Activated T-cell treated with anti-CD3 and anti-CD28 coated beads, Interleukin-2, amount 50 U/mL, for 1 hour (primary cell): ENCODE measurements at regions not wholly inside any gene's neighbourhood (a gene's known extent, or its start where the extent isn't known, plus 50 kb on each side); places are given as distances from the start of the nearest gene placed in this dataset.

ENCODE experiments used
- DNase-seq: peaks from one replicate; pipeline ENCODE4 v3.0.0-alpha.2; 2020

DNA sequence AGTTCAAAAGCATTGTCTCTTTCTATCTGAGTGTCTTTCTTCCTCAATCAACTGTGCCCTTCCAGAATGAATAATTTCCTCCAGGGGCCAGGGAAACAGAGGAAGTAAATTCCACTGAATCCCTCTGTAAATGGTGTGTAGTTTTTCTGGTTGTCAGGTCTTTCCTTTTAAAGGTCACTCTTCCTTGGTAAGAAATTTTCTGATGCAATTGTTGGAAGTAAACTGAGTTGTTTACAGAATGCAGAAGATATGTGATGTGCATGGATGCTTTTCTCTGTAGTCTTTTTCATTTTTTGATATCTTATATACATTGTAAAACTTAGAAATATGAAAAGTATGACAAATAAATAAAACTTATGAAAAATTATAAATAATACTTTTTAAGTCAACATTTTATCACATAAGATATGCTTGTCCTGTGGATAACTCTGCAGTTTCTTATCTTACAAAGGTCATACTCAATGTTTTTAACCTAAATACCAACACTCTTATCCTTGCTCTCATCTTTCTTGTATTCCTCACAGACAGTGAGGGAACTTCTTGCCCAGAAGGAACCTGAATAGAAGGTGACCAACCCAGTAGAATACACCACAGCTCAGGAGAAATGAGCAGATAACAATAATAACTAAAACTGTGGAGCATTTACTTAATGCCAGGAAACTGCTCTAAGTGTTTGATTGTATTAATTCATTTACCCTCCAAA, 234.5 kb downstream of the METTL4 start:
- no peak for DNase-seq

DNA sequence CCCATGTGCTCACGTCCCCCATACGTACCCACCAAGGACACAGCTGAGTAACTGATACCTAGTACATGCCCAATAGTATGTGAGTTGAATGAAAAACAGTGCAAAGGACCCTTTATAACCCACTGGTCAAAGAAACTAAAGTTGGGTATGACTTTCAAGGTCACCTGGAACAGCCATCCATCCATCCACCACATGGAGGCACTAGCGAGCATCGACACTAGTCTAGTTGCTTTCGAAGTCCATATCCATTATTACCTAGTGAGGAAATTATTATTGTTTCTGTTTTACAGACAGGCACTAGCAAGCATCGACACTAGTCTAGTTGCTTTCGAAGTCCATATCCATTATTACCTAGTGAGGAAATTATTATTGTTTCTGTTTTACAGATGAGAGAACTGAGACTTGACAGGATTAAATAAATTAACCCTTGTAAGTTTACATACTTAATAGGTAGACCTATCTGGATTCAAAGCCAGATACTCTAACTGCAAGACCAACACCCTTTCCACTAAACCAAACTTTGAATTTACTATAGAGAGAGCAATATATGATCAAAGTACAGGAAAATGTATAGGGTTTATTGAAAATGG, 233.7 kb downstream of the METTL4 start:
- peak; percentile 19 for DNase-seq

DNA sequence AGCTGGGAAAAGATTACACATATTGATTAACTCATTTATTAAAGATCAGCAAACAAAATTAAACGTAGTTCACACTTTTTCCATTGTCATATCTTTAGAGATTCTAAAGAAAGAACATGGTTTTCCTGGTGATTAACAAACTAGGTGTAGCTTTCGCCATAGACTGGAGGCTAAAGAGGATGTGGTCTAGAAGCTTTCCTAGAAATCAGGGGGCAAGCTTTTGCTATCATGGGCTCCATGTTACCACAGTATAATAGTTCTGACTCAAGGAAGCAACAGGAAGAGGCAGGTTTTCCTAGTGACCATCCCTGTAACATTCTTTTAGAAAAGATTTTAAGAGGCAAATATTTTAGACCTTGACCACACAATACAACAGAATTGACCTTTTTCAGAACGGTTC, 232.7 kb downstream of the METTL4 start:
- no peak for DNase-seq

DNA sequence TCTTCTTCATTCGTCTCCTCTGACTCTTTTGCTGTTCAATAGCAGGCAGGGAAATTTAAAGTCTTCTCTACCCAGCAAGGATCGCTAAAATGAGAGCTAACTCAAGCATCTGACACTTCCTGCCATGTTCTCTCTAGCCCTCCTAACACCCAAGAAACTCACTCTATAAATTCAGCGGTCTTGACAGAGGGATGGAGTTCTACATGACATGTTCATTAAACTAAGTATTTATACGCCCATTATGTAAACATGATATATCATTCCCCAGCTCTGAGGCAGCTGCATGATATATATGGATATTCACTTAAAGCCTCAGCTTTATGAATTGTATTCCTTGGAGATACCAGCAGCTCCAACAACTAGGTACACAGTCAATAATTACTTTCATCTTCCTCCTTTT, 231.0 kb downstream of the METTL4 start:
- DNase-seq = no peak

DNA sequence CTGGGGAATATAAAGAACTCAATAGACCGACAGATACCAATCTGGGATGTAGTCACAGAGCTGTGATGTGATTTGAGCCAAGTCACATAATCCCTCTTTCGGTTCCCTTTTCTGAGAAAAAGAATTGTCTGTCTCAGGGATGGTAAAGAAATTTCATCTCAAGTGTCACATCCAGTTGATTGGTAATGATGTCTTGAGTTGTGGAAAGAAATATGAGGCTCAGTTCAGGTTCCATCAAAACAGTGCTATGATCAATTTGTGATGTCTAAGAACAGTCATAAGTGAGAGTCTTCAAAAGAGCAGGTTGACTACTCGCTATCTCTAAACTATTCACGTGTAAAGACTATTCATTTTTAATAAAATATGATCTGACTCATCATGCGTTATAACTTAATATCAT, 223.3 kb downstream of the METTL4 start:
- no peak for DNase-seq

DNA sequence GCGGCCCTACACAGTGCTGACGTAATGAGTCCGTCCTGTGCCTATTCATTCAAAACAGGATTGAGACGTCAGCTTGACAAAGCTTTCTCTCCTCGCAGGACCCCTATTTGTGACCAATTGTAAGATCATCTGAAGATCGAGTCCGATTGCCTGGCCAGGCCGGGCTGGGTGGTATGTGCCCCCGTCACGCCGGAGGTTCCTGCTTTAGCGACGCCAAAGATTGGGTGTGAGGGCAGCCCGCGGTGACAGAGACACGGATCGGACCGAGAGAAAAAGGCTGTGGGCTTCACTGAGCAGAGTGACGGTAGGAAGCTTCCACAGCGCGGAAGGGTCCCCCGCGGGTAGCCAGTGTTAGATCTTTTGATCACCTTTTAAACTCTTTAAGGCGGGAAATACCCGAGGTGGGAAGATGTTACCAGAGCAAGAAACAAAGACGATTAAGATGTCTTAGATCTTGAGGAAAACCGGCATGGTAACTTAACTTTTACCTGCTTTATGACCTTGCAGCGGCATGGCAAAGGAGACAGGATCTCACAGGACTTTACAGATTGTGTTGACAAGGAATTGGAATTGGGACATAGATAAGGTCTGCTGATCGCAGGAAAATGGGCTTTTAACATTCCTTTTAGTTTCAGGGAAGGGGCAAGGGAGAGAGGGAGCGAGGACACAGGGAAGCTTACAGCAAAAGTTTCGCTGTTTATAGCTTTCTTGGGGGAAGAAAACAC, 220.0 kb downstream of the METTL4 start:
- no peak for DNase-seq

DNA sequence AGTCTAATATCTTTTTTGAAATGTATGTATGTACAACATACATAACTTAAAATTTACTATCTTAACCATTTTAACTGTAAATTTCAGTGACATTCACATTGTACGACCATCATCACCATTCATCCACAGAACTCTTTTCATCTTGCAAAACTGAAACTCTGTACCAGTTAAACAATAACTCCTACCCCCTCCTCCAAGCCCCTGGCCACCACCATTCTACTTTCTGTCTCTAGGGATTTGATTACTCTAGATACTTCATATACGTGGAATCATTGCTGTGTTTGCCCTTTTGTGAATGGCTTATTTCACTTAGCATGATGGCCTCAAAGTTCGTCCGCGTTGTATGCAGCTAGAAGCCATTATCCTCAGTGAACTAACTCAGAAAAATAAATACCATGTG, 217.0 kb downstream of the METTL4 start:
- no peak for DNase-seq

DNA sequence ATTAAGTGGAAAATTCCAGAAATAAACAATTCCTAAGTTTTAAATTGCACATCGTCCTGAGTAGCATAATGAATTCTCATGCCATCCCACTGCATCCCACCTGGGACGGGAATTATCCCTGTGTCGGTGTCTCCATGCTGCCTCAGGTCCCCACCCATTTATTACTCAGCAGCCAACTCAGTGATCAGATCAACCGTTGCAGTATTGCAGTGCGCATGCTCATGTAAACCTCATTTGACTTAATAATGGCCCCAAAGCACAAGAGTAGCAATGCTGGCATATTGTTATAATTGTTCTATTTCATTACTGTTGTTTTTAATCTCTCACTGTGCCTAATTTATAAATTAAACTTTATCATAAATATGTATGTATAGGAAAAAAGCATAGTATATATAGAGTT, 214.4 kb downstream of the METTL4 start:
- DNase-seq = no peak

DNA sequence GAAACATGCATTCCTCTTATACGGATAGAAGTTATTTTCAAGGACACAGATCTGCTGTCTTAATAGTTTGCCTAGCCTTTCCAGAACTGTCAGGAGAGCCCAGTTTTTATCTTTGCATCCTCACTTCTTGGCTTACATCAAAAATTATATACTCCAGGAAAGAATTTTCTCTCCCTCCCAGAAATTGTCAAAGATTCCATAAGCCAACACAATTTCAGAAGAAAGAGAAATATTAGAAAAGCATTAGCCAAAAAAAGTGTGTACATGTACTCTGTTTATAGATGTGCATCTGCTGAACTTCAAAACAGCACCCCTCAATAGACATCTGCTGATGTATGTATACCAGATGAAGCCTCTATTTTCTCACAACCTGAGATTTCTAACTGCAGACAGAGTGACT, 210.4 kb downstream of the METTL4 start:
- no peak for DNase-seq

DNA sequence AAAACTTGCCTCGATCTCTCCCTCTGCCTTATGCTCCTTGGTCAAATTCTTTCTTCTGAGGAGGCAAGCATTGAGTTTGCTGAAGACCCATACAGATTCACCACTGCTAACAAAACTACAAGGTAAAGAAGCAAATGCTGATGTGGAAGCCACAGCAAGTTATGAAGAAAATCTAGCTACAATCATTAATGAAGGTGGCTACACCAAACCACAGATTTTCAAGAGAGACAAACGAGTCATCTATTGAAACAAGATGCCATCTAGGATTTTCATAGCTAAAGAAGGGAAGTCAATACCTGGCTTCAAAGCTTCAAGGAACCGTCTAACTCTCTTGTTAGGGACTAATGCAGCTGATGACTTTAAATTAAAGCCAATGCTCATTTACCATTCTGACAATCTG, 203.2 kb downstream of the METTL4 start:
- DNase-seq = no peak

DNA sequence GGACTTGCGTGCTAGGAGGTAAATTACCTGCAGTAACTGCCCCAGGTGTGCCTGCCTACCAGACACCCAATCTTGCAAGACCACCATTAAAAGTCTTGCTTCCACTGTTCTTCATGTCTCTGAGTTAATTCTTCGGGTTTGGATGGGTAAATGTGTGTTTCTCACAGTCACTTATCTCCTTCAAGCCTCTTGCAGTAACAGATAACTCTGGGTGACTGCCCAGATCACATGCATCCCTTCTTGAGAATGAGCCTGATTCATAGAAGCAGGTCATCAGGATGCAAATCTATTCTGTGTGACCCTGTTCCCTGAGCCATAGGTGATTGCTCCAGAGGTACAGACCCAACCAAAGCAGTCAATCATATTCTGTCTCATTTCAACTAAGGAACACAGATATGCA, 194.6 kb downstream of the METTL4 start:
- DNase-seq = no peak

DNA sequence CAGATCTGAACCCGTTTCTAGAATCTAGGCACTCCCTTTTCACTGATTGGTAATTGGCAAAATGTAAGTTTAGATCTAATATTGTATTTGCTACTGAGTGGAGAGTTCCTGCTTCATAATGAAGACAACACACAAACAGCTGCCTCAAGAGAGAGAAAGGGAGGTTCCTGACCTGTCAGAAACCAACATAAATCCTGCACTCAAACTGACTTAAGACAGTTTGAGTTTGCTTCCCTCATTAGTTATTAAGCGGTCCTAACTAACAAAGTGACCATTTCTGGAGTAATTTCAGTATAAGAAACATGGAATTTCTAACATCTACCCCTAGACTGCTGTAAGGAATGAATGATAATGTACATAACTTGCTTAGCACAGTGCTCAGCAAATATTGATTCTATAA, 191.2 kb downstream of the METTL4 start:
- DNase-seq = no peak

DNA sequence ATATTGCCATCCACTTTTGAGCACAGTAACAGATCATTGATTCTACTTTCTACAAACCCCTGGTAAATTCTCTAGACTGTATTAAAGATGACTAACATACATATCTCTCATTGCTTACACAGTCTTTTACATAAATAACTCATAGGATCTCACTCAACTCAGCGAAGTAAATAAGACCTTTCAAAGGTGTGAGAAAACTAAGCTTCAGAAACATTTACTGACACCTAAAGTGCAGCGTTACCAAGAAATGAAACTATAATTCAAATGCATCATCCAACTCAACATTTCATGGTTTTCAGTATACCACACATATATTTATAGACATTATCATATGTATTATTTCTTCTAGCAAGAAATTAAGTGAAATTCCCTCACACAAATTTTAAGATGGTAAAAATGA, 189.8 kb downstream of the METTL4 start:
- DNase-seq = no peak

DNA sequence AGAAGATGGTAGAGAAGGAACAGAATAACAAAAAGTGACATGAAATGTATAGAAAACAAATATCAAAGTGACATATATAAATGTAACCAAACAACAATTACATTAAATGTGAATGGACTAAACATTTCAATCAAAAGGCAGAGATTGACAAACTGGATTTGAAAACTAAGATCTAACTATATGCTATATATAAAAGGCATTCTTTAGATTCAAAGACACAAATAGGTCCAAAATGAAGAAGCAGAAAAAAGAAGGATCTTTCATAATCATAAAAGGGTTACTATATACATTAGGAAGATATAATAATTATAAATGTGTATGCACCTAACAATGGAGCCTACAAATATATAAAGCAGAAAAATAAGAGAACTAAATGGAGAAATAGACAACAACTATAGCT, 183.7 kb downstream of the METTL4 start:
- DNase-seq = no peak

DNA sequence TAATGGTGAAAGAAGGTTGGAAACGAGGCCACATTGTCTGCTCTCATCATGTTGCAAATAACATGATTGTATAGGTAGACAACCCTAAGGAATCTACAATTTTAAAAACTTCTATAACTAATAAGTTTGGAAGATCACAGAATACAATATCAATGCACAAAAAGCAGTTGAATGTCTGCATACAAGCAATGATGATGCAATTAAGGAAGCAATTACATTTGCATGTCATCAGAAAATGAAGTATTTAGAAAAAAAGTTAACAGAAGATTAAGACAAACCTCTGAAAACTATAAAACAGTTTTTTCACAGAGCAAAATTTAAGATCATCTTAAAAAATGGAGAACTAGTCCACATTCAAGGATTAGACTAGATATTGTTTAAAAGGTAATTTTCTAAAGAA, 181.1 kb downstream of the METTL4 start:
- DNase-seq = no peak

DNA sequence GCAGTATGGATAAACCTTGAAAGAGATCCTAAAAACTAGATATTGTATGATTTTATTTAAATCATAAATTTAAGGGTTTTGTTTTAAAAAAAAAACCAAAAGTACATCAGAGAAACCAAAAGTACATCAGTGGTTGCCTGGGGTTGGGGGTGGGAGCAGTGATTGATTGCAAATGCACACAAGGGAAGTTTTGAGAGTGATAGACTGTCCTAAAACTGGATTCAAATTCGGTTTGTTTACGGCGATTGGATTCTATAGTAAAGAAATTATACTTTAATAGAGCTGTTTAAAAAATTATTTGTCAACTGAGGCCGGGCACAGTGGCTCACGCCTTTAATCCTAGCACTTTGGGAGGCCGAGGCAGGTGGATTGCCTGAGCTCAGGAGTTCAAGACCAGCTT, 179.8 kb downstream of the METTL4 start:
- no peak for DNase-seq

DNA sequence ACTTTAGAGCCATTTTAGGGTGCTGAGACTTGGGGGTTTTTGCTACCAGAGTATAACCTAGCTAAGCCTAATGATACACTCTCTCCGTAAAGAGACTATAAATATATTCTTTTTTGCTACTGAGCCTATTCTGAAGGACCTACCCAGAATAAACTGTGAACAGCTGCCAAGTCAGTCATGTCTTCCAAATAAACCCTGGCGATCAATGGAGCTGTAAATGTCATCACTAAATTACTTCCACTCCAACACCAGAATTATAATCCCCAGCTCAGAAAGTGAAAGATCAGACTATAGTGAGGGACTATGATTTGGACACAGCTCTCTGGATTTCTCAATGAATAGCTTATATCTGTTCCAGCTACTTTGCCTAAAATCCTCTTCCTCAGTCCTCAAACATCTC, 178.9 kb downstream of the METTL4 start:
- DNase-seq = no peak

DNA sequence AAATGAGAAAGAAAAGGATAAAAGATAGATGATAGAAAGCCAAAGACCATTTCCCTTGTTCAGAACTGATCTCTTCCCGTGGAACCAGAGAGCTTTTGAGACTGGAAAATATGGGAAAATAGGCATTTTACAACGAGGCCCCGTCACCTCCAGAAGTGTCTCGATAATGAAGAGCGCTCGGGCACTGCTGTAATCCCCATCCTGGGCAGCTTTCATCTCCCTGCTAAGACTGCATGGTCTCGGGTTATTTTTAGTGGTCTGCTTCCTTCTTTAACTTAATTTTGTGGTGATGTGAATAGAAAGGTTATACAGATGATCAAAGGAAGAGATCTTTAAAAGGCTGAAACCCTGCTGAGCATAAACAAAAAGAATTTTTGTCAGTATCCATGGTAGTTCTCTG, 176.6 kb downstream of the METTL4 start:
- DNase-seq = no peak

DNA sequence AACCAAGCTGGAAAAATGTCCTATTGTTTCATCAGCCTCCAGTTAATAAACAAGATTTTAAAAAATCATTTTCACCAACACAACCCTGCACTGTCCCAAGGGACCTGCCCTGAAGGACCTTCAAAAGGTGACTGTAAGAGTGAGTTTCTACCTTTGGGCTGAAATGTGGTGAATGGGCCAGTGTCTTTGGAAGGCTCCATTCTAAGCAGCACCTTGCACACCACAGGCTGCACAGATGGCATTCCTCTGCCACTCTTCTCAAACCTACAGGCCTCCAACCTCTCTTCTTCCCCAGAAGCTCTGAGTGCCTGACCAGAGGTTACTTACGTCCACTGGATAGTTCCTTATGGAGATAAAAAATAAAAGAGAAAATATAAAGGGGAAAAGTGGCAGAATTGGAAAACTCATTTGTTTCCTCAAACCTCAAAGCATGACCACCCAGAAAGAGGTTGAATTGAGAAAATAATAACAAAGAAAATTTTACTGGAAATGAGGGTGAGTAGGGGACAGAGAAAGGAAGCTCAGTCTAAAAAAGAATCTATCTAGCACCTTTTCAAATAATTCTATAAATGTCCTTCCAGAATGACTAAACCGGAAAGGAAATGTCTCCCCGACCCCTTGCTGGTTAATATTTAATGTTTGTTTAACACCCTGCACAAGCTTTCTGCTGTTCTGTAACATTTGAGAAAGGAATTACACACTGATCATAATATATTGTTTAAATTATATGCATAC, 175.7 kb downstream of the METTL4 start:
- no peak for DNase-seq

DNA sequence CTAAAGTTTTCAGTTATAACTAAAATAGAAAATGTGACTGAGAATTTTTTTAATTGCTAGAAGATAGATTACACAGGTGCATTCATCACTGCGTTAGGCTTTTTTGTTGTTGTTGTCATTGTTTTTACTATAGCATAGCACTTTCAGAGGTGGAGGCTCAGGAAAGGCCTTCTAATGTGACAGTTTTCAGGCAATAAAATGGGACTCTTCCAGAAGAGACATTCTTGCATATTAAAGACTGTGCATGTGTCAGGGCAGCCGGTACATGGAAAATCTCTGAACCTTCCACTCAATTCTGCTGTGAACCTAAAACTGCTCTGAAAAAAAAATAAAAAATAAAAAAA, 175.2 kb downstream of the METTL4 start:
- no peak for DNase-seq

DNA sequence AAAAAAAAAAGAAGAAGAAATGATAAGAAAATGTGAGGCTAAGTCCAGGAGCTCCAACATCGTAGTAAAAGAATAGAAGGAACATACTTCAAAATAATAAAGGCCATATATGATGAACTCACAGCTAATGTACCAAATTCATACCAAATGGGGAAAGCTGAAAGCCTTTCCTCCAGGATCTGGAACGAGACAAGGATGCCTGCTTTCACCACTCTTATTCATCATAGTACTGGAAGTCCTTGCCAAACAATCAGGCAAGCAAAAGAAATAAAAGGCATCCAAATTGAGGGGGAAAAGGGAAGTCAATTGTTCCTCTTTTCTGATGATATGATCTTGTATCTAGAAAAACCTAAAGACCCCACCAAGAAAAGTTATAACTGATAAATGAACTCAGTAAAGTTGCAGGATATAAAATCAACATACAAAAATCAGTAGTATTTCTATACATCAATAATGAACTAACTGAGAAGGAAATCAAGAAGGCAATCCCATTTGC, 170.6 kb downstream of the METTL4 start:
- no peak for DNase-seq

DNA sequence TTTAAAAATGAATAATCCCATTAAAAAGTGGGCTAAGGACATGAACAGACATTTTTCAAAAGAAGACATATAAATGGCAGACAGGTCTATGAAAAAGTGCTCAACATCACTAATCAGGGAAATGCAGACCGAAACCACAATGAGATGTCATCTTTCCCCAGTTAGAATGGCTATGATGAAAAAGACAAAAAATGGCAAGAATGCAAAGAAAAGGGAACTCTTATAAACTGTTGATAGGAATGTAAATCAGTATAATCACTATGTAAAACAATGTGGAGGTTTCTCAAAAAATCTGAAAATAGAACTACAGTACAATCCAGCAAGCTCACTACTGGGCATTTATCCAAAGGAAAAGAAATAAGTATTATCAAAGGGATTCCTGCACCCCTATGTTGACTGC, 169.2 kb downstream of the METTL4 start:
- DNase-seq = no peak

DNA sequence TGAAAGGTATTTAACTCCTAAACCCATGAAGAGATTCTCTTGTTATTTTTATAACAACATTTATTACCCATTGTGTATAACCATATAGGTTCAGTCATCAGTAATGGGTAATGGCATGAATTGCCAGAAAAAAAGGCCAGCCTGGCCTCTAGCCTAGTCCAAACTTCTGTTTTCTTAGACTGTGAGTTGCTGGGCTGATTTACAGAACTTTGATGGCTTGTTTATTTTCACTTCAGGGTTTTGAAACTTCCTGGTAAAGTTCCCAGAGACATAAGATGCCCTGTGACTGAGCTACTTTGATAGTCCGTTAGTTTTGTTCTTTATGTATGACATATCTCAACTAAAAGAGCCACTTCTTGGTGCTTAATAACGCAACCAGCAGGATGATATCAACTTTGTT, 164.8 kb downstream of the METTL4 start:
- no peak for DNase-seq

DNA sequence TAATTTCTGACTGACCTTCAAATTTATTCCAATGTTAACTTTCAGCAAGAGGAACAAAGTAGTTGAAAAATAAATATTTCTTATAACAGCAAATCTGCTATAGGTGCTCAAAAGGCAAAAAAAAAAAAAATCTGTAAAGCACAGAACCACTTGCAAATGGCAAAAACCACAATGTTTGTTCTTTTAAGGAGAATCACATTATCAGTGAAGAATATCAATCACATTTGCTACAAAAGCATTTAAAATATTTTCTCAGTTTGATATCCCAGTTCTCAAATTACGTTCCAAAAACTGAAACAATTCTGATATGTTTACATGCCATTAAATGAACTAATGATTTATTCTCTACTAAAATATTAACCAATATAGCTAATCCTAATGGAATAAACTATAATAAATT, 163.3 kb downstream of the METTL4 start:
- no peak for DNase-seq
